Loucy (cell line): ENCODE measurements at regions not wholly inside any gene's neighbourhood (a gene's known extent, or its start where the extent isn't known, plus 50 kb on each side); places are given as distances from the start of the nearest gene placed in this dataset.

Experiments
- H2AFZ ChIP-seq: fragments of 200-600 bp; sonication (generic); 2 replicates; pipeline ENCODE4 v1.6.0; 2016; ENCODE audit warnings: antibody characterized with exemption, mild to moderate bottlenecking, low read length, moderate library complexity
- H3F3A ChIP-seq: fragments of 200-600 bp; 2 replicates; pipeline ENCODE4 v1.6.0; 2016; ENCODE audit warnings: antibody characterized with exemption, low read depth, mild to moderate bottlenecking
- H3K27me3 ChIP-seq: fragments of 200-600 bp; sonication (generic); 2 replicates; pipeline ENCODE4 v1.6.1; 2014; ENCODE audit warnings: low read length, mild to moderate bottlenecking; ENCODE audit not compliant: insufficient read depth, poor library complexity, severe bottlenecking
- H3K36me3 ChIP-seq: fragments of 200-600 bp; sonication (generic); 2 replicates; pipeline ENCODE4 v1.6.1; 2016; ENCODE audit warnings: low read length; ENCODE audit not compliant: insufficient read depth
- H3K4me1 ChIP-seq: fragments of 200-600 bp; sonication (generic); 2 replicates; pipeline ENCODE4 v1.5.1; 2014; ENCODE audit warnings: low read length, mild to moderate bottlenecking; ENCODE audit not compliant: insufficient read depth, poor library complexity, severe bottlenecking
- H3K4me2 ChIP-seq: fragments of 200-600 bp; sonication (generic); 2 replicates; pipeline ENCODE4 v1.6.0; 2014; ENCODE audit warnings: antibody characterized with exemption, low read length, low read depth, mild to moderate bottlenecking; ENCODE audit not compliant: poor library complexity, severe bottlenecking
- H3K4me3 ChIP-seq: fragments of 200-600 bp; sonication (generic); 2 replicates; pipeline ENCODE4 v1.5.1; 2014; ENCODE audit warnings: low read length, mild to moderate bottlenecking, mixed read lengths; ENCODE audit not compliant: poor library complexity, severe bottlenecking
- H3K79me2 ChIP-seq: fragments of 200-600 bp; sonication (generic); 2 replicates; pipeline ENCODE4 v1.6.1; 2014; ENCODE audit warnings: low read length; ENCODE audit not compliant: insufficient read depth
- H3K9ac ChIP-seq: fragments of 200-600 bp; sonication (generic); 2 replicates; pipeline ENCODE4 v1.6.0; 2014; ENCODE audit warnings: mild to moderate bottlenecking, low read depth, low read length, moderate library complexity; ENCODE audit not compliant: poor library complexity, severe bottlenecking
- H3K9me2 ChIP-seq: fragments of 200-600 bp; sonication (generic); replicated peaks from 2 replicates; pipeline ENCODE4 v1.6.1; 2016; ENCODE audit warnings: low read depth, low read length, mixed read lengths
- H3K9me3 ChIP-seq: fragments of 200-600 bp; sonication (generic); 2 replicates; pipeline ENCODE4 v1.6.1; 2014; ENCODE audit warnings: mild to moderate bottlenecking, antibody characterized with exemption, low read length, low read depth; ENCODE audit not compliant: insufficient read depth
- H4K20me1 ChIP-seq: fragments of 200-600 bp; sonication (generic); 2 replicates; pipeline ENCODE4 v1.6.0; 2014; ENCODE audit warnings: antibody characterized with exemption, low read length, mild to moderate bottlenecking; ENCODE audit not compliant: insufficient read depth, poor library complexity, severe bottlenecking
- EZH2phosphoT487 ChIP-seq: fragments of 200-600 bp; IDR thresholded peaks from 2 replicates; pipeline ENCODE4 v1.6.1; 2018; ENCODE audit warnings: antibody characterized with exemption, mild to moderate bottlenecking, moderate library complexity, borderline replicate concordance
- TF ChIP-seq, protein P1 (sequence below): fragments of 200-600 bp; sonication (generic); conservative IDR thresholded peaks from 2 replicates; pipeline ENCODE4 v1.5.1; 2014; ENCODE audit warnings: mild to moderate bottlenecking, antibody characterized with exemption, low read length

DNA sequence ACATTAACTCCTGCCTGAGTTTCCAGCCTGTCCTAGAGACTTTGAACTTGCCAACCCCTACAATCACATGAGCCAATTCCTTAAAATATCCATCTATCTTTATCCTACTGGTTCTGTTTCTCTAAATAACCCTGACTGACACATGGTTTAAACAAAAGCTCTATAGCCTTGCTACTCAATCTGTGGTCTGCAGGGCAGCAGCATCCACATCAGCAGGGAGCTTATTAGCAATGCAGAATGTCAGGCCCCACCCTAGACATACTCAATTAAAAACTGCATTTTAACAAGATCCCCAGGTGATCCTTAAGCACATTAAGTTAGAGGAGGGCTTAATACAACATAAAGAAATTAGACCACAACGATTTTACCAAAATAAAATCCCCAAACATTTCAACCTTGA, 108.3 kb upstream of the CPSF6 start:
- Histone ChIP-seq H3K27me3 (peaks cover 4% of the 10 kb centered on the region), H3K4me1 (no peaks in the 10 kb centered on the region), H3K9ac (no peak overlapping the region), H4K20me1 (no peaks in the 10 kb centered on the region), H3K9me3 (no peaks in the 10 kb centered on the region), H2AFZ (no peak overlapping the region), H3K36me3 (no peaks in the 10 kb centered on the region), H3K9me2 (no peaks in the 10 kb centered on the region), H3F3A (no peaks in the 10 kb centered on the region), H3K4me3 (no peak overlapping the region), H3K4me2 (no peak overlapping the region), H3K79me2 (no peaks in the 10 kb centered on the region)
- no peak for TF ChIP-seq EZH2phosphoT487
- TF ChIP-seq, protein P1, sequence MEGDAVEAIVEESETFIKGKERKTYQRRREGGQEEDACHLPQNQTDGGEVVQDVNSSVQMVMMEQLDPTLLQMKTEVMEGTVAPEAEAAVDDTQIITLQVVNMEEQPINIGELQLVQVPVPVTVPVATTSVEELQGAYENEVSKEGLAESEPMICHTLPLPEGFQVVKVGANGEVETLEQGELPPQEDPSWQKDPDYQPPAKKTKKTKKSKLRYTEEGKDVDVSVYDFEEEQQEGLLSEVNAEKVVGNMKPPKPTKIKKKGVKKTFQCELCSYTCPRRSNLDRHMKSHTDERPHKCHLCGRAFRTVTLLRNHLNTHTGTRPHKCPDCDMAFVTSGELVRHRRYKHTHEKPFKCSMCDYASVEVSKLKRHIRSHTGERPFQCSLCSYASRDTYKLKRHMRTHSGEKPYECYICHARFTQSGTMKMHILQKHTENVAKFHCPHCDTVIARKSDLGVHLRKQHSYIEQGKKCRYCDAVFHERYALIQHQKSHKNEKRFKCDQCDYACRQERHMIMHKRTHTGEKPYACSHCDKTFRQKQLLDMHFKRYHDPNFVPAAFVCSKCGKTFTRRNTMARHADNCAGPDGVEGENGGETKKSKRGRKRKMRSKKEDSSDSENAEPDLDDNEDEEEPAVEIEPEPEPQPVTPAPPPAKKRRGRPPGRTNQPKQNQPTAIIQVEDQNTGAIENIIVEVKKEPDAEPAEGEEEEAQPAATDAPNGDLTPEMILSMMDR: no peak

DNA sequence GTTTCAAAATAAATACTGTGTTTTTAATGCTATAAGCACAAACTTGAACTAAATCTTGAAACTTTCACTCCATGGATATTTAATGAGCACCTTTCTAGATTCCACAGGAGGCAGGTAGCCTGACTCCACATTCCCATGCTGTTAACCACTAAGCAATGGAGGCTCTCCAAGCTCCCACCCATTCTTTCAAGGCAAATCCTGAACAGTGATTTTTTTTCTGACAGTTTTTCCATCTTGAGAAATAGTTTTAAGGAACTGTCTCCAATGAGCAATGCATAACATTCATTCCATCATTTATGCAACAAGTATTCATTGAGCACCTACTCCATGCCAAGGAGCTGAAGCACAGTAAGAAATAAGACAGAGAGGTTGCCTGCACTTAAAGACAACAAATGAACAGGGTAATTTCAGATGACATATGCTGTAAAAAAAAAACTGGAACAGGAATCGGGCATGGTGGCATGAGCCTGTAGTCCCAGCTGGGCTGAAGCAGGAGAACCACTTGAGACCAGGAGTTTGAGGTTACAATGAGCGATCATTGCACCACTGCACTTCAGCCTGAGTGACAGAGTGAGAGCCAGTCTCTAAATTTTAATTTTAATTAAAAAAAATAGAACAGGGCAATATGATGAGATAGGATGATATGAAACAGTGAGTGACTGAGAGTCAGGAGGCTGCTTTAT, 102.3 kb upstream of the CPSF6 start:
- Histone ChIP-seq H3F3A (no peaks in the 10 kb centered on the region), H2AFZ (no peak overlapping the region), H3K9me3 (peaks cover 12% of the 10 kb centered on the region; the same call in 1 of the 2 replicates), H3K4me2 (no peak overlapping the region), H3K4me3 (no peak overlapping the region), H3K36me3 (no peaks in the 10 kb centered on the region), H3K79me2 (no peaks in the 10 kb centered on the region), H3K27me3 (no peaks in the 10 kb centered on the region), H3K9ac (no peak overlapping the region), H4K20me1 (no peaks in the 10 kb centered on the region), H3K9me2 (no peaks in the 10 kb centered on the region), H3K4me1 (no peaks in the 10 kb centered on the region)
- TF ChIP-seq, protein P1: no peak
- no peak for TF ChIP-seq EZH2phosphoT487

DNA sequence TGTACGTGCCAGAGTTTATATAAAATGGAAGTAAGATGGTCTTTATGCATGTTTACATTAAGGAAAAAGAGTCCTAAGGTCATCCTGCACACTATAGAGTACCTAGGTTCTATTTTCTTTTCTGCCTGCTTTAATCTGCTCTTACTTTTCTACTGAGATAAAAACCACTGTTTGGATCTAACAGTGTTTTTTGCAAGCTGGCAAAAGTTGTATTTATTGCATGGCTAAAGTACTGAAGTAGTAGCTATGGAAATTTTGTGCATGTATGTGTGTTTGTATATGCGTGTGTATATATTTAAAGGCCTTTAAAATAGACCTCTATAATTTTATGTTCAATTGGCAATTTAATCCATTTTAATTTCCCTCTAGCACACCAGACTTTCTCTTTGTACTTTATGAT, 98.3 kb upstream of the CPSF6 start:
- Histone ChIP-seq H3F3A (no peaks in the 10 kb centered on the region), H3K27me3 (no peaks in the 10 kb centered on the region), H3K9me3 (peaks cover 12% of the 10 kb centered on the region; the same call in 1 of the 2 replicates), H4K20me1 (no peaks in the 10 kb centered on the region), H3K4me3 (no peak overlapping the region), H3K4me2 (no peak overlapping the region), H3K9ac (no peak overlapping the region), H3K4me1 (no peaks in the 10 kb centered on the region), H2AFZ (no peak overlapping the region), H3K79me2 (no peaks in the 10 kb centered on the region), H3K9me2 (no peaks in the 10 kb centered on the region), H3K36me3 (no peaks in the 10 kb centered on the region)
- no peak for TF ChIP-seq EZH2phosphoT487
- TF ChIP-seq, protein P1: no peak
